ENCODE measurements at regions not wholly inside any gene's neighbourhood (a gene's known extent, or its start where the extent isn't known, plus 50 kb on each side); places are given as distances from the start of the nearest gene placed in this dataset.

GRCh38 chr1:29624320-29625083, 388.2 kb downstream of the PTPRU start:
- DNase-seq (ENCODE audit: low read depth, low spot score): no peak
- Histone ChIP-seq H3K9me1 (ENCODE audit: control insufficient read depth, extremely low read depth, insufficient read depth, low read length) (no peaks in the 10 kb centered on the region), H3K27ac (ENCODE audit: control insufficient read depth, insufficient read depth, low read length) (no peak overlapping the region), H3K4me2 (ENCODE audit: control insufficient read depth, extremely low read depth, insufficient read depth, low read depth, low read length) (no peak overlapping the region), H3K4me3 (ENCODE audit: control insufficient read depth in 2 of 3, extremely low read depth in 1 of 3, insufficient read depth in 2 of 3, low read depth in 1 of 3, low read length in 3 of 3) (no peak overlapping the region), H2AFZ (ENCODE audit: control insufficient read depth, low read length) (no peak overlapping the region), H3K27me3 (ENCODE audit: control insufficient read depth, extremely low read depth, insufficient read depth, low read length) (no peaks in the 10 kb centered on the region), H3K9me3 (ENCODE audit: control insufficient read depth, low read depth, low read length) (no peaks in the 10 kb centered on the region), H3K79me2 (ENCODE audit: control insufficient read depth, insufficient read depth, low read length) (no peaks in the 10 kb centered on the region), H4K20me1 (ENCODE audit: control insufficient read depth, extremely low read depth, insufficient read depth, low read length) (no peaks in the 10 kb centered on the region), H3K4me1 (ENCODE audit: control insufficient read depth, extremely low read depth, insufficient read depth, low read length) (no peaks in the 10 kb centered on the region), H3K9ac (ENCODE audit: control insufficient read depth, extremely low read depth, insufficient read depth, low read length) (no peak overlapping the region), H3K36me3 (ENCODE audit: control insufficient read depth in 2 of 2, extremely low read depth in 1 of 2, insufficient read depth in 2 of 2, low read length in 2 of 2) (no peaks in the 10 kb centered on the region)
- TF ChIP-seq CTCF (optimal IDR thresholded peaks at IDR 0.05 in 1 of 3, IDR thresholded peaks at IDR 0.05 in 1 of 3, conservative IDR thresholded peaks at IDR 0.05 in 1 of 3; ENCODE audit: extremely low read depth in 1 of 3, insufficient read depth in 2 of 3, low read length in 3 of 3) (no peak), EZH2 (IDR thresholded peaks at IDR 0.05; ENCODE audit: low read length) (no peak)
- dilution Hi-C loops (cut with MboI; ENCODE audit: extremely low pct_ligation_motif_present, low sequenced_read_pairs): no loop called here
- FAIRE-seq: no peak

- H3K4me1 ChIP-seq (ENCODE audit: control insufficient read depth, extremely low read depth, insufficient read depth, low read length): no peaks in the 10 kb centered on the region
- no peaks in the 10 kb centered on the region for H4K20me1 ChIP-seq (ENCODE audit: control insufficient read depth, extremely low read depth, insufficient read depth, low read length)
- FAIRE-seq: no peak
- no peaks in the 10 kb centered on the region for H3K79me2 ChIP-seq (ENCODE audit: control insufficient read depth, insufficient read depth, low read length)
- H3K9me1 ChIP-seq (ENCODE audit: control insufficient read depth, extremely low read depth, insufficient read depth, low read length): no peaks in the 10 kb centered on the region
- H2AFZ ChIP-seq (ENCODE audit: control insufficient read depth, low read length): no peak overlapping the region
- H3K4me2 ChIP-seq (ENCODE audit: control insufficient read depth, extremely low read depth, insufficient read depth, low read depth, low read length): no peak overlapping the region
- no peaks in the 10 kb centered on the region for H3K36me3 ChIP-seq (ENCODE audit: control insufficient read depth in 2 of 2, extremely low read depth in 1 of 2, insufficient read depth in 2 of 2, low read length in 2 of 2)
- H3K9me3 ChIP-seq (ENCODE audit: control insufficient read depth, low read depth, low read length): no peaks in the 10 kb centered on the region
- no peak overlapping the region for H3K4me3 ChIP-seq (ENCODE audit: control insufficient read depth in 2 of 3, extremely low read depth in 1 of 3, insufficient read depth in 2 of 3, low read depth in 1 of 3, low read length in 3 of 3)
- TF ChIP-seq EZH2 (IDR thresholded peaks at IDR 0.05; ENCODE audit: low read length) (no peak), CTCF (optimal IDR thresholded peaks at IDR 0.05 in 1 of 3, IDR thresholded peaks at IDR 0.05 in 1 of 3, conservative IDR thresholded peaks at IDR 0.05 in 1 of 3; ENCODE audit: extremely low read depth in 1 of 3, insufficient read depth in 2 of 3, low read length in 3 of 3) (no peak)
- no peak for DNase-seq (ENCODE audit: low read depth, low spot score)
- no peak overlapping the region for H3K9ac ChIP-seq (ENCODE audit: control insufficient read depth, extremely low read depth, insufficient read depth, low read length)
- dilution Hi-C loops (cut with MboI; ENCODE audit: extremely low pct_ligation_motif_present, low sequenced_read_pairs): no loop called here
- H3K27me3 ChIP-seq (ENCODE audit: control insufficient read depth, extremely low read depth, insufficient read depth, low read length): no peaks in the 10 kb centered on the region
- no peak overlapping the region for H3K27ac ChIP-seq (ENCODE audit: control insufficient read depth, insufficient read depth, low read length)
Measured at GRCh38 chr1:29623501-29623900, 387.2 kb downstream of the PTPRU start.

Data from keratinocyte (primary cell).